A673 (cell line): ENCODE measurements at regions not wholly inside any gene's neighbourhood (a gene's known extent, or its start where the extent isn't known, plus 50 kb on each side); places are given as distances from the start of the nearest gene placed in this dataset.

Experiments
- CTCF ChIP-seq: fragments of 300-800, 200-600 bp; sonication (generic); conservative IDR thresholded peaks from 2 replicates; pipeline ENCODE4 v1.5.1; 2017; ENCODE audit warnings: low read depth, mild to moderate bottlenecking, antibody characterized with exemption, low read length, moderate library complexity, mixed read lengths
- EZH2 ChIP-seq: fragments of 200-600 bp; sonication (generic); IDR thresholded peaks from 2 replicates; pipeline ENCODE4 v1.6.1; 2017; ENCODE audit warnings: borderline replicate concordance, low read depth, mild to moderate bottlenecking, mixed read lengths, antibody characterized with exemption, low read length; ENCODE audit not compliant: poor library complexity, severe bottlenecking

GRCh38 chr2:40034801-40035200, 255.7 kb upstream of the THUMPD2 start:
- TF ChIP-seq CTCF (no peak), EZH2 (no peak)
